DND-41 (cell line): ENCODE measurements at regions not wholly inside any gene's neighbourhood (a gene's known extent, or its start where the extent isn't known, plus 50 kb on each side); places are given as distances from the start of the nearest gene placed in this dataset.

ENCODE experiments used
- ATAC-seq: fragments of 200-7000 bp; cut with Tn5 transposase; 3 replicates; pipeline ENCODE4 v1.9.1; 2021; ENCODE audit warnings: low read depth; ENCODE audit not compliant: insufficient read depth
- DNase-seq: peaks from one replicate; pipeline ENCODE4 v3.0.0-alpha.2; 2020
- H2AFZ ChIP-seq: 2 replicates; pipeline ENCODE4 v1.6.0; 2012; ENCODE audit warnings: low read depth, low read length
- H3K27ac ChIP-seq: 2 replicates; pipeline ENCODE4 v1.5.1; 2012; ENCODE audit warnings: low read length, inconsistent platforms
- H3K27me3 ChIP-seq: fragments of 200-600 bp; sonication (generic); 2 replicates; pipeline ENCODE4 v1.6.0; 2012; ENCODE audit warnings: low read length, mild to moderate bottlenecking, inconsistent platforms; ENCODE audit not compliant: insufficient read depth, poor library complexity
- H3K36me3 ChIP-seq: 2 replicates; pipeline ENCODE4 v1.5.1; 2012; ENCODE audit warnings: low read length, inconsistent platforms; ENCODE audit not compliant: insufficient read depth
- H3K4me1 ChIP-seq: 2 replicates; pipeline ENCODE4 v1.5.1; 2012; ENCODE audit warnings: mild to moderate bottlenecking, low read length; ENCODE audit not compliant: insufficient read depth
- H3K4me2 ChIP-seq: 2 replicates; pipeline ENCODE4 v1.6.0; 2012; ENCODE audit warnings: mild to moderate bottlenecking, moderate library complexity, low read length, inconsistent platforms; ENCODE audit not compliant: insufficient read depth
- H3K4me3 ChIP-seq, 2 experiments: fragments of 200-600 bp in 1 of 2; shearing (Covaris generic) in 1 of 2; 2 replicates each; pipeline ENCODE4 v1.5.1; 2012 to 2016; ENCODE audit warnings: inconsistent platforms in 2 of 2, low read length in 2 of 2, mild to moderate bottlenecking in 2 of 2, low read depth in 1 of 2, moderate library complexity in 1 of 2
- H3K79me2 ChIP-seq: 2 replicates; pipeline ENCODE4 v1.6.0; 2012; ENCODE audit warnings: low read length, inconsistent platforms; ENCODE audit not compliant: insufficient read depth
- H3K9ac ChIP-seq: 2 replicates; pipeline ENCODE4 v1.6.0; 2012; ENCODE audit warnings: low read depth, mild to moderate bottlenecking, inconsistent platforms, low read length, moderate library complexity
- H3K9me3 ChIP-seq: 2 replicates; pipeline ENCODE4 v1.5.1; 2012; ENCODE audit warnings: low read length, moderate library complexity, mild to moderate bottlenecking, inconsistent platforms; ENCODE audit not compliant: insufficient read depth, severe bottlenecking
- H4K20me1 ChIP-seq: 2 replicates; pipeline ENCODE4 v1.6.0; 2012; ENCODE audit warnings: low read length; ENCODE audit not compliant: insufficient read depth
- EZH2 ChIP-seq: IDR thresholded peaks from 3 replicates; pipeline ENCODE4 v1.6.1; 2012; ENCODE audit warnings: borderline replicate concordance, low read depth, mild to moderate bottlenecking, moderate library complexity, low read length, inconsistent platforms; ENCODE audit not compliant: severe bottlenecking
- TF ChIP-seq, protein P1 (sequence below): IDR thresholded peaks from 2 replicates; pipeline ENCODE4 v1.5.1; 2012; ENCODE audit warnings: borderline replicate concordance, low read length, moderate library complexity, mild to moderate bottlenecking; ENCODE audit not compliant: poor library complexity, severe bottlenecking; ENCODE audit errors: extremely low read depth

DNA sequence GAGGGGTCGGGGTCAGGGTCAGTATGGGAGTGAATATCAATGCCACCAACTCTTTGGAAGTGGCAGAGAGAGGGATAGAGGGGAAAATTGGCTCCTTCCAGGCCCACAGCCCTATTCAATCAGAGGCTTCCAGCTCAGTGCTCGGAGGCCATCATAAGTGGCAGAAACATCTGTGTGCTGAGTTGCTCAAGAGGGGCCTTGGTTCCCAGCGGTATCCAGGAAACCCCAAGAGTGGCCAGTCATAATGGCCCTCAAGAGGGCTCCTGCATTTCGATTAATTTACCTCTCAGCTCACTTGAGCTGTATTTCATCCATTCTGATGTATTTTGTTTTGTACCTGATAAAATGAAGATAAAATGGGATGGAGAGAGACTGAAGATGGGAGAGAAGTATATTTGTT, 154.3 kb upstream of the EOLA2 start:
- H3K4me3 ChIP-seq, result no peak overlapping the region
- no peaks in the 10 kb centered on the region for H3K4me1 ChIP-seq
- H3K27ac ChIP-seq, result no peak overlapping the region
- H3K27me3 ChIP-seq, result no peaks in the 10 kb centered on the region
- H3K9me3 ChIP-seq, result no peaks in the 10 kb centered on the region
- H3K79me2 ChIP-seq, result no peaks in the 10 kb centered on the region
- no peak overlapping the region for H3K4me2 ChIP-seq
- no peak overlapping the region for H3K9ac ChIP-seq
- H4K20me1 ChIP-seq, result no peaks in the 10 kb centered on the region
- no peak for DNase-seq
- no peak for ATAC-seq
- no peak for TF ChIP-seq EZH2
- no peaks in the 10 kb centered on the region for H3K36me3 ChIP-seq
- H2AFZ ChIP-seq, result no peak overlapping the region

DNA sequence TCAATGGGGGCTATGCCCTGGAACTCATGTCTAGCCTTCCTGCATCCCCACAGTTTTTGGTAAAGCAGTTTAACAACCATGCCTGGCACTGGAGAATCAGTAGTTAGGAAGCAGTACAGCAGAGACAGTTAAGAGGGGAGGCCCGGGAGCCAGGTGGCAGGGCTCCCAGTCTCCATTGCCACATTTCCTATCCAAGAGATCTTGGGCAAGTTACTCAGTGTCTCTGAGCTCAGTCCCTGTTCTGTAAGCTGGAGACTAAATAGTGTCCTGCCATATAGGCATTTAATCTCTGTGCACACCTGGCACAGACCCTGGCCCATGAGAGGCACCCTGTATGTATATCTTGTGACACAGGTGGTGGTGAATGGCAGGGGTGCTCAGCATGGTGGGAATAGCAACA, 156.1 kb upstream of the EOLA2 start:
- Histone ChIP-seq H3K79me2 (no peaks in the 10 kb centered on the region), H3K36me3 (no peaks in the 10 kb centered on the region)

DNA sequence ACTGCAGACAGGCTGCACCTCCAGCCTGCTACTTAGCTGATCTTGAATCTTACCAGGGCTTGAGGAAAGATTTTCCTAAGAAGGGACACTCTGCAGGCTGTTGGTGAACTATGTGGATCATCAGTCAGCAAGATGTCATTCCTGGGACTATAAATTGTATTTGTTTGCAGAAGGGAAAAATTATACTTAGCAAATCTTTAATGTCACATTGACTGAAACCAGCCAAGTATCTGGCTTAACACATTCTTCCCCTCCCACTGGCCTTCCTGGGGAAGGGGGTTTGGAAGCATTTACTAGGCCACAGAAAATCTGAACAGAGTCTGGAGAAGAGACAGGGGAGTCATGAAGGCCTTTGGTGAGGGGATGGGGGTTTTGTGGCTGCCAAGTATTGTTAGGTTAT, 156.7 kb upstream of the EOLA2 start:
- Histone ChIP-seq H3K79me2 (no peaks in the 10 kb centered on the region), H3K4me2 (no peak overlapping the region), H3K36me3 (no peaks in the 10 kb centered on the region), H3K9me3 (no peaks in the 10 kb centered on the region), H3K4me1 (no peaks in the 10 kb centered on the region), H3K9ac (no peak overlapping the region), H4K20me1 (no peaks in the 10 kb centered on the region), H3K27me3 (no peaks in the 10 kb centered on the region), H2AFZ (no peak overlapping the region), H3K27ac (no peak overlapping the region), H3K4me3 (no peak overlapping the region)
- DNase-seq (no peak), ATAC-seq (no peak)
- TF ChIP-seq, protein P1, sequence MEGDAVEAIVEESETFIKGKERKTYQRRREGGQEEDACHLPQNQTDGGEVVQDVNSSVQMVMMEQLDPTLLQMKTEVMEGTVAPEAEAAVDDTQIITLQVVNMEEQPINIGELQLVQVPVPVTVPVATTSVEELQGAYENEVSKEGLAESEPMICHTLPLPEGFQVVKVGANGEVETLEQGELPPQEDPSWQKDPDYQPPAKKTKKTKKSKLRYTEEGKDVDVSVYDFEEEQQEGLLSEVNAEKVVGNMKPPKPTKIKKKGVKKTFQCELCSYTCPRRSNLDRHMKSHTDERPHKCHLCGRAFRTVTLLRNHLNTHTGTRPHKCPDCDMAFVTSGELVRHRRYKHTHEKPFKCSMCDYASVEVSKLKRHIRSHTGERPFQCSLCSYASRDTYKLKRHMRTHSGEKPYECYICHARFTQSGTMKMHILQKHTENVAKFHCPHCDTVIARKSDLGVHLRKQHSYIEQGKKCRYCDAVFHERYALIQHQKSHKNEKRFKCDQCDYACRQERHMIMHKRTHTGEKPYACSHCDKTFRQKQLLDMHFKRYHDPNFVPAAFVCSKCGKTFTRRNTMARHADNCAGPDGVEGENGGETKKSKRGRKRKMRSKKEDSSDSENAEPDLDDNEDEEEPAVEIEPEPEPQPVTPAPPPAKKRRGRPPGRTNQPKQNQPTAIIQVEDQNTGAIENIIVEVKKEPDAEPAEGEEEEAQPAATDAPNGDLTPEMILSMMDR, result no peak
- no peak for TF ChIP-seq EZH2

More for the DNA sequence above, 156.1 kb upstream of the EOLA2 start:
- Histone ChIP-seq H3K27ac (no peak overlapping the region), H3K4me3 (no peak overlapping the region), H3K27me3 (no peaks in the 10 kb centered on the region), H3K9ac (no peak overlapping the region), H3K4me2 (no peak overlapping the region), H4K20me1 (no peaks in the 10 kb centered on the region), H2AFZ (no peak overlapping the region), H3K9me3 (no peaks in the 10 kb centered on the region), H3K4me1 (no peaks in the 10 kb centered on the region)
- ATAC-seq, result no peak
- TF ChIP-seq, protein P1, result no peak
- TF ChIP-seq EZH2, result no peak
- DNase-seq, result no peak

DNA sequence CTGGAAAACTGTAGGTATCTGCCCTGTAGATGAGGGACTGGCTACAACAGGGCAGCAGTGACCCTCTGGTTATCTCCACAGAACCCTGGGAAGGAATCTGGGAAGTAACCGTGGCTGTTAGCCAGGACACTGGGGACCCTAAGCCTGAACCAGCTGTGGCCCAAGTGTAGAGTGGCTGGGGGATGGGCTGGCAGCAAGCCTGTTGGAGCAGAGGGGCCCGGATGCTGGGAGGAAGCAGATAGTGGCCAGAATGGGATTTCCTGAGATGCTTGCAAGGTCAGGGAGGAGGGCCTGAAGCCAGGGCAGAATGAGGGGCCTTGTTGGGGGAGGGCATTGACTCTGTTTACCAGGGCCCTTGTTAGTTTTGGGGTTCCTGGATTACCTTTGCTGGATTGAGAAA, 161.0 kb upstream of the EOLA2 start:
- Histone ChIP-seq H2AFZ (no peak overlapping the region), H3K27ac (no peak overlapping the region), H3K4me2 (no peak overlapping the region), H3K9me3 (no peaks in the 10 kb centered on the region), H3K4me1 (no peaks in the 10 kb centered on the region), H3K36me3 (no peaks in the 10 kb centered on the region), H3K27me3 (no peaks in the 10 kb centered on the region), H3K9ac (no peak overlapping the region), H3K4me3 (no peak overlapping the region), H3K79me2 (no peaks in the 10 kb centered on the region), H4K20me1 (no peaks in the 10 kb centered on the region)
- TF ChIP-seq EZH2, result no peak
- TF ChIP-seq, protein P1, result no peak
- no peak for DNase-seq
- ATAC-seq, result no peak
